ENCODE measurements at regions not wholly inside any gene's neighbourhood (a gene's known extent, or its start where the extent isn't known, plus 50 kb on each side); places are given as distances from the start of the nearest gene placed in this dataset.

GRCh38 chr4:20096911-20097310, 154.8 kb upstream of the SLIT2 start:
- TF ChIP-seq CTCF (IDR thresholded peaks at IDR 0.05) (no peak), POLR2A (IDR thresholded peaks at IDR 0.05) (no peak)

Data from adrenal gland (tissue), 5 donors.